BE2C (cell line): ENCODE measurements at regions not wholly inside any gene's neighbourhood (a gene's known extent, or its start where the extent isn't known, plus 50 kb on each side); places are given as distances from the start of the nearest gene placed in this dataset.

ENCODE experiments used
- DNase-seq: peaks from one replicate; pipeline ENCODE4 v3.0.0-alpha.2; 2020
- H3K27me3 ChIP-seq: fragments of 250-450 bp; sonication (Bioruptor Pico); 2 replicates; pipeline ENCODE4 v1.5.1; 2020; ENCODE audit warnings: mild to moderate bottlenecking
- H3K36me3 ChIP-seq: fragments of 250-450 bp; sonication (Bioruptor Pico); 2 replicates; pipeline ENCODE4 v1.5.1; 2020; ENCODE audit warnings: mild to moderate bottlenecking
- H3K4me1 ChIP-seq: fragments of 250-450 bp; sonication (Bioruptor Pico); 2 replicates; pipeline ENCODE4 v1.5.1; 2020
- H3K4me3 ChIP-seq: 2 replicates; pipeline ENCODE4 v1.5.1; 2011; ENCODE audit warnings: low read depth, low read length
- H3K9me3 ChIP-seq: fragments of 250-450 bp; sonication (Bioruptor Pico); 2 replicates; pipeline ENCODE4 v1.5.1; 2020
- CTCF ChIP-seq: IDR thresholded peaks from 2 replicates; pipeline ENCODE4 v1.5.1; 2012; ENCODE audit warnings: mild to moderate bottlenecking, low read depth, low read length

- no peak for DNase-seq
- no peak overlapping the region for H3K4me3 ChIP-seq
Measured at GRCh38 chrX:97806946-97807345, 923.2 kb downstream of the RPA4 start.

GRCh38 chrX:97820170-97820569 lies 936.5 kb downstream of the RPA4 start:
- TF ChIP-seq CTCF, result no peak
- Histone ChIP-seq H3K4me1 (no peaks in the 10 kb centered on the region), H3K27me3 (no peaks in the 10 kb centered on the region), H3K36me3 (no peaks in the 10 kb centered on the region), H3K4me3 (no peak overlapping the region), H3K9me3 (no peaks in the 10 kb centered on the region)
- no peak for DNase-seq

More at GRCh38 chrX:97806946-97807345, 923.2 kb downstream of the RPA4 start:
- Histone ChIP-seq H3K9me3 (no peaks in the 10 kb centered on the region), H3K27me3 (no peaks in the 10 kb centered on the region), H3K4me1 (no peaks in the 10 kb centered on the region), H3K36me3 (no peaks in the 10 kb centered on the region)
- TF ChIP-seq CTCF, result no peak

GRCh38 chrX:97828471-97828870 lies 944.8 kb downstream of the RPA4 start:
- TF ChIP-seq CTCF, result no peak
- no peaks in the 10 kb centered on the region for H3K9me3 ChIP-seq
- no peak for DNase-seq
- H3K4me1 ChIP-seq, result no peaks in the 10 kb centered on the region
- H3K27me3 ChIP-seq, result no peaks in the 10 kb centered on the region
- H3K4me3 ChIP-seq, result no peak overlapping the region
- no peaks in the 10 kb centered on the region for H3K36me3 ChIP-seq

GRCh38 chrX:97835969-97836368 lies 952.3 kb downstream of the RPA4 start:
- no peaks in the 10 kb centered on the region for H3K9me3 ChIP-seq
- no peaks in the 10 kb centered on the region for H3K27me3 ChIP-seq
- no peak overlapping the region for H3K4me3 ChIP-seq
- no peaks in the 10 kb centered on the region for H3K4me1 ChIP-seq
- no peak for DNase-seq
- H3K36me3 ChIP-seq, result no peaks in the 10 kb centered on the region
- no peak for TF ChIP-seq CTCF

GRCh38 chrX:97841544-97842179 lies 958.0 kb downstream of the RPA4 start:
- Histone ChIP-seq H3K36me3 (no peaks in the 10 kb centered on the region), H3K4me1 (no peaks in the 10 kb centered on the region), H3K4me3 (no peak overlapping the region), H3K27me3 (no peaks in the 10 kb centered on the region), H3K9me3 (no peaks in the 10 kb centered on the region)
- no peak for TF ChIP-seq CTCF
- DNase-seq, result no peak

- no peak for DNase-seq
- no peaks in the 10 kb centered on the region for H3K4me1 ChIP-seq
Measured at GRCh38 chrX:97842468-97843199, 958.9 kb downstream of the RPA4 start.

More at GRCh38 chrX:97842468-97843199, 958.9 kb downstream of the RPA4 start:
- no peaks in the 10 kb centered on the region for H3K27me3 ChIP-seq
- no peaks in the 10 kb centered on the region for H3K36me3 ChIP-seq
- TF ChIP-seq CTCF, result no peak
- no peak overlapping the region for H3K4me3 ChIP-seq
- no peaks in the 10 kb centered on the region for H3K9me3 ChIP-seq
